DND-41 (cell line): ENCODE measurements at regions not wholly inside any gene's neighbourhood (a gene's known extent, or its start where the extent isn't known, plus 50 kb on each side); places are given as distances from the start of the nearest gene placed in this dataset.

Experiments used
- CTCF ChIP-seq: IDR thresholded peaks from 2 replicates; pipeline ENCODE4 v1.5.1; 2012; ENCODE audit warnings: borderline replicate concordance, low read length, moderate library complexity, mild to moderate bottlenecking; ENCODE audit not compliant: poor library complexity, severe bottlenecking; ENCODE audit errors: extremely low read depth
- EZH2 ChIP-seq: IDR thresholded peaks from 3 replicates; pipeline ENCODE4 v1.6.1; 2012; ENCODE audit warnings: borderline replicate concordance, low read depth, mild to moderate bottlenecking, moderate library complexity, low read length, inconsistent platforms; ENCODE audit not compliant: severe bottlenecking

DNA sequence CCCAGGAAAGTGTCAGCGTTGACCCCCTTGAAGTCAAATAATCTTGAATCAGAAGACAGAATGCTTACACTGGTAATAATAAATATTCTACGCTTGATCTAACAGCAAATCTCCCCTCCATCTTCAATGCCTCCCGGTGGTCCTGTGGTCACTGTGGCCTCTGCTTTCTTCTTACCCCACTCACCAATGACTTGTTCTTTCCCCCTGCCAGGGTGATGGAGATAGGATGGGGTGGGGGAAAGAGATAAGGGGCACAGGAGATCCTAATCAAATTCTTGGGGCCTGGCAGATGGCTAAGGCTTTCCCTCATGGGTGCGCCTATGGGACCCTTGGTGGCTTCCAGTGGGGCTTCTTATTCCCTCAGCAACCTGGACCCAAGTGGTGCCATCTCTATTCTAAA is 152.6 kb upstream of the EGFLAM start:
- TF ChIP-seq EZH2 (no peak), CTCF (no peak)
